GM21515 (cell line): ENCODE measurements at regions not wholly inside any gene's neighbourhood (a gene's known extent, or its start where the extent isn't known, plus 50 kb on each side); places are given as distances from the start of the nearest gene placed in this dataset.
"Not testable (repeated sequence)": the region's sequence is repeated elsewhere in the genome, so short reads cannot be mapped to it uniquely, and the experiment has no call there.

Source experiments
- ATAC-seq: cut with Tn5 transposase; IDR thresholded peaks from one replicate; pipeline ENCODE4 v1.9.1; 2021; ENCODE audit not compliant: unreplicated experiment

DNA sequence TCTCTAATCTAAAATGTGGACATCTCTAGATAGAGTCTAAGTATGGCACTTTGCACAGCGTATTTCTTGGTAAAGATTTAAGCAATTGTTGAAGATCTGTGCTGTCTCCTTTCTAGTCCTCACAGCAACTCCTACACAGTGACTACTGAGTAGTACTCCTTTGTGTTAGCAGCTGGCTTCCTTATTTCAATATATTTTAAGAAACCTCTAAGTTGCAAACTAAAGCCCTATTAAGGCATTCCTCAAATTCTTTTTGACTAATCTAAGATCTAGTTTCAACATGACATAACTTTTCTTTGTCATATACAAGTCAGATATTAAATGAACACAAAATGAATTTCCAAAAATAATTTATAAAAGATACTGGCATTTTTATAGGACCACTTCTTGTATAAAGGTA lies 121.8 kb upstream of the DNAJC10 start:
- no peak for ATAC-seq

DNA sequence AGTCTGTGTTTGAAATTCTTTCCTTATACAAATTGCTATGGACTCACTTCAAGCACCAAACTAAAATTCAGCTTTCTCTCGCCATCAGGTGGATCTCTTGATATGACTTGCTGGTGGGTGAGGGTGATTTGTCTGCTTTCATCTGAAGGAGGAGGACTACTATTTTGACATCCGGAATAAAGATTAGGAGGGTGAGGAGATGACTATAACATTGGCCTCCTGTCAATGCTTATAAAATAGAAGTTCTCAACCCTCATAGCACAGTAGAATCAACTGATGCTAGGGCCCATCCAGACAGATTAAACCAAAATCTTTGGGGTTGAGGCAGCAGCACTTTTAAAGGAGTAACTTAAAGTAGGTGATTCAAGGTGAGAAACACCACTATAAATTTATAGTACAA lies 120.4 kb upstream of the DNAJC10 start:
- ATAC-seq = no peak

DNA sequence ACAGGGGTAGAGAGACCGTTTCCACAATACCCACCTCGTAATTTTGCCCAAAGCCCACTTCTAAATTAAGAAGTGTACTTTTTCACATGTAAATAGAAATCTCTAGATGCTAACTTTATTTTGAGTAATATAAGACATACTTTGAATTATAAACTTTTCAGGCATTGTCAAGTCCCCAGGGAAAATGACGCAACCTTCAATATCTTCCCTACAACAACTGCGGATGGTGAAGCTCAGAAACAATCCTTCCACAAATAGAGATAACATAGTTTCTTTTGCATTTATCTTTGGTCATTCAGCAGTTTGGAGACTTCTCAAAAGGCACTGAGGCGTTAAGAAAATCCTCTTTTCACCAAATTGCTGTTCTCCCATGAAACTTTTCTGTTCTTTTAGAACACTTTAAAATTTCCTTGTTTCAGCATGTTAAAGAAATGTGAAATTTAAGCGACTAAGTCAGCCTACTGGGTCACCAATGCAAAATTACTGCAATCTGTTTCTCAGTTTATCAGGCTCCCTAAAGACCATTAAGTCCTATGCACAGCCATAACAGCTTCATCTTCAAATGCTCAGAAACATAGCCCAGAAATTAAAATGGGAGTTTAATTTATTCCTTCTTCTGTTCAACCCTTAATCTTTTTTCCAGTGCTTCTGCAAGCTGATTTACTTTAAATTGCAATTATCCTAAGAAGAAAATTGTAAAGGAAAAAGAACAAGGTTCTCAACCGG lies 118.3 kb upstream of the DNAJC10 start:
- no peak for ATAC-seq

DNA sequence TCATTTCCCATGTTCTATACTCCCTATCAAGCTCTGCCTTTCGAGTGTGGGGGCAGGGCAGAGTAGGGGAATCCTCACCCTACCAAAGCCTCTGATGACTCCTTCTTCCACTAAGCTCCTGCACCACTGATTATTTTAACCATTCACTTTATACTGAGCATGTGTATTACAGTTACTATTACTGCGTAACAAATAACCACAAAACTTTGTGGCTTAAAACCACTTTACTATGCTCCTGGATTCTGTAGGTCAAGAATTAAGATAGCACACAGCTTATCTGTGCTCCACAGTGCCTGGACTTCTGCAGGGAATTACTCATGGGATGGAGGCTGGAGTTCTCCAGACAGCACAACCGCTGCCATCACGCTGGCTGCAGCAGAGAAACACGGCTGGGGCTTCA lies 117.4 kb upstream of the DNAJC10 start:
- ATAC-seq = no peak

DNA sequence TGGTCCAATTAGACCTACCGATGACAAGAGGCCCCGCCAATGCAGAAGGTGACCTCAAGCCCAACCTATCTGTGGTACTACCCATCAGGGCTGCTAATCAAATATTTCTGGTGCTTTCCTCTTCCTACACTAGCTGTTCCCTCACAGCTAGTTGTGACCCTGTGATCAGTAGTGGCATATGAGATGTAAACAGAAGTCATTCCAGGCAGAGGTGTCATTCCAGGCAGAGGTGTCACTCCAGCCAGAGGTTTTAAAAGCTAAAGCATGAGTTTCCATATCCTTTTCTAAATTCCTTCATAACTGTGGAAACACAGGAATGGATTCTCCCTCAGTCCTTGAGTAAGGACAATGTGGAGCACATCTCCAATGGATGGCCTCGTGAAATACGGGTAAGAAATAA lies 110.9 kb upstream of the DNAJC10 start:
- no peak for ATAC-seq

DNA sequence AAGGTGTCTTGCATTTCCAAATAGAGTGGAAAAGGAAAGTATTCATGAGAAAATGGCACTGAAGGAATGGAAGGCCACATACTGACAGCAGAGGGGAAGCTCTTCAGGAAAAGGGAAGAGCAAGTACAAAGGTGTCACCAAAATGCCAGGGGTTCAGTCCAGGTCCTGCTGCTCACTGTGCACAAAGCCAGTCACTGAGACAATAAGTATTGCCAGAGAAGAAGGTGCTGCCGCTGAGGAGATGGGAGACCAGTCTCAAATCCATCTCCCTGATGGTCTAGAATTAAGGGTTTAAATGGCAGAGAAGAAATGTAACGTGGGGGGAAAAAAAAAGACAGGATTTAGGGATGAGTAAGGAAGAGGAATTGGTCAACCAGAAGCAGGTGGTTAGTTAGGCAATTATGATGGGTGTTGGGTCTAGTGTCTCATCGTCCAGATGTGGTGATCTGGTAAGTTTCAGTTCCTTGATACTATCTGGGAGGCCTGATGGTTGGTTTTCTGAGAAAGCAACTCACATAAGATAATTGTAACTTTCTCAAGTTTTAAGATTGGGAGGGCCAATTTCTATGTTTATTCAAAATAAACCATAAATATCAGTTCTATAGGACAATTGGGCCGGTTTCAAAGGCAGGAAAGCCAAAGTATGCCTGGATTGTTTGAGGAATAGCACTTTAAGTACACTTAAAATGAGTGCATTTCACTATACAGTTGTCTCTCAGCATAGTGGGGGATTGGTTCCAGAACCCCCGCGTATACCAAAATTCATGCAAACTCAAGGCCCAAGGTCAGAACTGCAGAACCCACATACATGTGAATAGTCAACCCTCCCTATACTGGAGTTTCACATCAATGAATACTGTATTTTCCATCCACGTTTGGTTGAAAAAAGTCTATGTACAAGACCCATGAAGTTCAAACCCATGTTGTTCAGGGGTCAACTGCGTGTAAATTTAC lies 109.1 kb upstream of the DNAJC10 start:
- ATAC-seq = peak; percentile 73

DNA sequence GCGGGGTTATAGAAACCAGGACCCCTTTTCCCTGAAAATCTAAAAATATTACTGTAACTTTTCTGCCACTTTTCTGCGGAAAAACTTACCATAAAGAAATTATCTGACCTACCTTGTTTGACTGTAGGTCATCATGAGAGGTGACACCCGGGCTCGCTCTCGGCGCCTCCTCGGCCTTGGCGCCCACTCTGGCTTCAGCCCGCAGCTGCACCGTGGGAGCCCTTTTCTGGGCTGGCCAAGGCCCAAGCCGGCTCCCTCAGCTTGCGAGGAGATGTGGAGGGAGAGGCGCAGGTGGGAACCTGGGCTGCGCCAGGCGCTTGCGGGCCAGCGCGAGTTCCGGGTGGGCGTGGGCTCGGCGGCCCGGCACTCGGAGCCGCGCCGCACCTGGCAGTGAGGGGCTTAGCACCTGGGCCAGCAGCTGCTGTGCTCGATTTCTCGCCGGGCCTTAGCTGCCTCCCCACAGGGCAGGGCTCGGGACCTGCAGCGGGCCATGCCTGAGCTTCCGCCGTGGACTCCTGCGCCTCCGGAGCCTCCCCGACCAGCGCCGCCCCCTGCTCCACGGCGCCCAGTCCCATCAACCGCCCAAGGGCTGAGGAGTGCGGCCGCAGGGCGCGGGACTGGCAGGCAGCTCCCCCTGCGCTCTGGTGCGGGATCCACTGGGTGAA lies 107.7 kb upstream of the DNAJC10 start:
- ATAC-seq = no peak

DNA sequence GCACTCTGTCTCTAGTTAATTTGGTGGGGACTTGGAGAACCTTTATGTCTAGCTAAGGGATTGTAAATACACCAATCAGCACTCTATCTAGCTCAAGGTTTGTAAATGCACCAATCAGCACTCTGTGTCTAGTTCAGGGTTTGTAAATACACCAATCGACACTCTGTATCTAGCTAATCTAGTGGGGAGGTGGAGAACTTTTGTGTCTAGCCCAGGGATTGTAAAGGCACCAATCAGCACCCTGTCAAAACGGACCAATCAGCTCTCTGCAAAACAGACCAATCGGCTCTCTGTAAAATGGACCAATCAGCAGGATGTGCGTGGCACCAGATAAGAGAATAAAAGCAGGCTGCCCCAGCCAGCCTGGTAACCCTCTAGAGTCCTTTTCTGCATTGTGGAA lies 107.1 kb upstream of the DNAJC10 start:
- not testable (repeated sequence) for ATAC-seq

DNA sequence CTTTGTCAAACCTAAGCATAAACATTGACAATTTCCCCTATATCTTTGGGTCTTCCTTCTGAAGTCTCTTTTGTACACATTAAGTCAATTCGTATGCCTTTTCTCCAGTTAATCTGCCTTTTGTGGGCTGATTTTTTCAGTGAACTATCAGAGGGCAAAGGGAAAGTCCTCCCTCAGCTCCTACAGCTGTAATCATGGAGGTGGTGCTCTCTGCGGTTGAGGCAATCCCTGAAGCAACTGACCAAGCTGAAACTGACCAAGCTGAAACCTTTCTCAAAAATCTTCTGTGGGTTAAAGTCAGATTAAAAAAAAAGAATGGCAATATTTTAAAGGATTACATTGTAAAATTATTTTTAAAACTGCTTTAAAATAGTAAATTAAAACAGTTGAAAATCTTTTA lies 105.8 kb upstream of the DNAJC10 start:
- no peak for ATAC-seq

DNA sequence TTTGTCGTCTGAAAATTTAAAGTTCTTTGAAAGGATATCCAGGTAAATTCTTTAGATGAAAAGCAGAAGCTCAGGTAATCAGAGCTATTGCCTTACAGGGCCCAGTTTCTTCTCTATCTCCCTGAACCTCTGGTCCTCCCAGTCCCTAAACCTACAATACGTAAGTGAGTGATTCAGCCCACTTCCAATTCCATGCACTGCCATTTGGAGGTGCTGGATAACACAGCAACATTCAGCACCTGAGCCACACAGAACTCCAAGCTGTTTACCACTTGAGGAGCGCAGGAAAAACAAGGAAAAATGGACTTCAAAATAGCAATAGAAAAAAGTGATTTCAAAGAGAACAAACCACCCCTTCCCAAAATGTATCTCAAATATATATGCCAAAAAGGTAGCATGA lies 105.0 kb upstream of the DNAJC10 start:
- no peak for ATAC-seq

DNA sequence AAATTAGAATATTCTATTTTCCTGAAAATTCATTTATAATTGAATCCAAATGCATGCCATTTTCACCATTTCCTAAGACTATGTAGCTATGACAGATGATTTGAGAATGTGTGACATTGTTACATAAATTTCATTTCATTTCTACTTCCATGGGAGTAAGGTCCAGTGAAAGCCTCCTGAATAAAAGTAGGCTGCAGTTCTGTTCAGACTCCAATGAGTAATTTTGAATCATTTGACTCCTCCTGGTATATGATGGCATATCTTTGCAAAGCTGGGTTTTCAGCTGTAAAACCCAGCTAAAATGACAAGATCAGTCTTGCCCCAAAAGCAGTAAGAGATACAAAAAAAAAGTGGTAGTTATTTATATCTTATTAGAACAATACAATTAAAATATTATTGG lies 101.0 kb upstream of the DNAJC10 start:
- ATAC-seq = no peak

DNA sequence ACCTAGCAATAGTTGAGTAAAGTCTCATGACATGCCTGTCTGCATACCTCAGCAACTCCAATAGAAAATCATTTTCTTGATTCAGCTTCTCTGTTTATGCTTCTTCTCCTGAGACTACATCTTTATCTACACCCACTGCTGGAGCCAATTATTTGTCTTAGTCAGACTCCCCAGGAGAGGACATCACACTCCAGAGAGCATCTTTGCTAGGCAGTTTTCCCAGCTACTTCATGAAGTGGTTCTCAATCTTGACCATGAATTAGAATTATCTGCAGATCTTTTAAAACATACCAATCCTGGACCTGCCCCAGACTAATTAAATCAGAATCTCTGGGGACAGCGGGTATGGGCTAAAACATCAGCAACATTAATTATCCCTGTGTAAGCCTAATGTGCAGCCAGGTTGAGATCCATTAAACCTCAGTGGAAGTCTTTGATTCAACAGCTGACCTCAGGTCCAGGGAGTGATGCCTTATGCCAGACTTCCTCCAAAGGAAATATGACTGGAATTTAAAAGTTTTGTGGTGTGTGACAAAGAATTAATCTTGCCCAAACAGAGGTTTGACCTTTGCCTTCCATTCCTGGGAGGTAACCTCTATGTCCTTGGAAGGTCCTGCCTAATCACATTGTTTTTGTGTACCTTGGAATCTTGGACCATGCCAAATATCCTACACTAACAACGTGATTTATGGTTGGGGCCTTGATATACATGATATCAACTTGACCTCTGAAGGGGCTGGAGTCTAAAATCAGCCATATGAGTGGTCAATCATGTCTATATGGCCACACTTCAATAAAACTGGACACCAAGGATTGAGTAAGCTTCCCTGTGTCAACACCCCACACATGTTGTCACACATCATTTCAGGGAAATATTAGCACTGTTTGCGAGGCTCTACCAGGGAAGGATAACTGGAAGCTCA lies 99.3 kb upstream of the DNAJC10 start:
- ATAC-seq = no peak

DNA sequence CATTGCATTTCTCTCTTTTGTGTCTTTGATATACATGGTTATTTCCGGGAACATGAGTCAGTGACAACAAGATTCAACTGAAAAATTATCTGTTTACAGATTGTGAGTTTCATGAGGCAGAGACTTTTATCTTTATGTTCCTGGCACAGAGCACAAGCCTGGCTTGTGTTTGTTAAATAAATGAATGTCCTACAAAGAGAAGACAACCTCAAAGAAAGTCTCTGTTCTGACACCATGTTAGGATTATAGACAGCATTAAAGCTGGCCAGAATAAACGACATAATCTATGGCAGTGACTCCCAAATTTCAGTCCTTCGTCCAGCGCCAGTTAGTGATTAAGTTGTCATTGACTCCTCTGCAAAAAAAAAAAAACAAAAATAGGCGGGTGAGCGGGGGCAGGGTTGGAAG lies 97.4 kb upstream of the DNAJC10 start:
- ATAC-seq = no peak

DNA sequence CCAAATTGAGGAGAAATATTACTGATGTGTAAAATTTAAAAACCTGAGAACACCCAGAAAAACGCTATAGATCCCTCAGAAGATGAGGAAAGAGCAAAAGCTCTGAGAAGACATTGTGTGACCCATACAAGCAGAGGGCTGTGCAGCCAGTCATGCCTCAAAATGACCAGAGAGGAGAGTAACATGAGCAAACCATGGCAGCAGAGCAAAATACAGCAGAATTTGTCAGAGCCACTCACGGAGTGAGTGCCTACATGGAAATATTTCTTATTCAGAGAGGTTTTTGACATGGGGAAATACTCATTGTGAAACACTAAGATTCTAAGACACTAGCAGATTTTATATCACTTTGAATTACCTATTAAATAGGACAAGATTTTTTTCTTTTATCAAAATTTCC lies 96.8 kb upstream of the DNAJC10 start:
- ATAC-seq = no peak

DNA sequence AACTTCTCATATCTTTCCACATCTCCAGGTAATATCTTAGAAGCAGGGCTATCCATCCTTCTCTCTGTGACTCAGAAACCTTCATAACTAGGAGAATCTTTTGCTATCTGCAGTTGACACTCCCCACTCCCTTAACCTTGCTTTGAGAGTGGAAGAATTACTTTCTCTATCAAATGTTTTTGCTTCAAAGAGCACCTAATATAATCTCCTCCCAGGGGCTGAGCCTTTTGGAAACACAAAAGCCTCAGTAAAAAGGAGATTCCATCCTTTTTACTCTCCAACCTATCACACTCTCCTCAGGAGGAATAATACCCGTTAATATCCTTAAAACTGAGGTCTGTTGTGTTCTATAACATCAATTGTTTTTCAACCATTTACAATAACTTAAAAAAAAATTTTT lies 94.9 kb upstream of the DNAJC10 start:
- no peak for ATAC-seq

DNA sequence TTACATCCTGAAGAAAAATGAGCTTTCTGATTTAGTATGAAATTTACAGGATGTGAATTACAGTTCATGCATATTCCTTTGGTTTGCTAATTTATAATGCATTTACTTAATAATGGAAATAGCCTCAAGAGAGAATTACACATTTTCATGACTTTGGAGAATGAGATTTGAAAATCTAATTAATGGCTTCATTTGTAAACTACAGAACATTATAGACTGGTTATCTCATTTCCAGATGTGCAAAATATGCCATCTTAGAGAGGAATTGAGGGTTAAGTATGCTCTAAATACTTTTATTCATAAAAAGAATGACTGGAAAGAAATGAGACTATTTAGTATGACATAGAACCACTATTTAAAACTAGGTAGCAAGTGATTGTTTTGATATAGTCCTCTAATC lies 94.2 kb upstream of the DNAJC10 start:
- ATAC-seq = no peak

DNA sequence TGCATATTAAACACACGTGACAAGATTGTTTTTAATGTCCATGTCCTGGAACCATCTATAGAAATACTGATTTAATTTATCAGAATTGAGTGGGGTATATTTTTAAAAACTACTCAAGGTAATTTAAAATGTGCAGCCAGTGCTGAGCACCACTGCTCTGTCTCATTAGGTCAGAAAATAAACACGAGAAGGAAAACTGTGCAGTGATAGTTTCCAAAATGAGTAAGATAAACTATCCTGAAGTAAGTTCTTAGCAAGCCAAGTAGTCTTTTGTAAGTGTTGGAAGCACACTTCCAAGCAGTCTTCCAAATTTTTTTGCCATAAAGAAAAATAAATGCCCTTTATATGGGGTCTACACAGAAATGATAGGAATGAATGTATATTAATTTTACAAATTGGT lies 93.8 kb upstream of the DNAJC10 start:
- no peak for ATAC-seq

DNA sequence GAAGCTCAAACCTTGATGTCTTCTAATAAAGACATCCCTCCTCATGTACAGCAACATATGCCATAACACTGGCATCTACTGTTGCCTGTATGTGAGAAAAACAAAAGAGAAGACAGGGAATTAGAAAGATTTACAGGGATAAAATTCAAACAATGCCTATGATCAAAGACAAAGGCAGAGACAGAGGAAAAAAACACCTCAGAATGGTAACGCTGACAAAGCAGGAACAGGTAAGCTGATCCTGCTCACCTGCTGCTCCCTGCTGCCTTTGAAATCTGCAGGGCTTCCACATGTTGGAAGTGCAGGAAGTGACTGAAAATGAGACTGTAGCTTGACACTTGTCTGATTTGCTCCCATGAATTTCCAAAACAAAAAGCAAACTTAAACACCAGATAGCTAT lies 90.2 kb upstream of the DNAJC10 start:
- ATAC-seq = no peak

DNA sequence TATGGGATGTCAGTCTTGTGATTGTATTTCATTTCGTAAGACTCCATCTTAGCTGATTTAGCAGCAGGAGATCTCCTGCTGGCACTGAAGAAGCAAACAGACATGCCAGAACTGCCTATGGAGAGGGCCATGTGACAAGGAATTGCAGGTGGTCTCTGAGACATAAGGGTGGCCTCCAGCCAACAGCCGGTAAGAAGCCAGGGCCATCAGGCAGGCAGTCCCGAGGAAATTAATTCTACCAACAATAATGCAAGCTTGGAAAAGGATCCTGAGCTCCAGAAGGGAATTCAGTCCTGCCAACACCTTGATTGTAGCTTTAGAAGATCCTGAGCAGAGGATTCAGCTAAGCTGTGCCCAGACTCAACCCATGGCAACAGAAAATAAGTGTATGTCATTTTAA lies 87.1 kb upstream of the DNAJC10 start:
- ATAC-seq = no peak

DNA sequence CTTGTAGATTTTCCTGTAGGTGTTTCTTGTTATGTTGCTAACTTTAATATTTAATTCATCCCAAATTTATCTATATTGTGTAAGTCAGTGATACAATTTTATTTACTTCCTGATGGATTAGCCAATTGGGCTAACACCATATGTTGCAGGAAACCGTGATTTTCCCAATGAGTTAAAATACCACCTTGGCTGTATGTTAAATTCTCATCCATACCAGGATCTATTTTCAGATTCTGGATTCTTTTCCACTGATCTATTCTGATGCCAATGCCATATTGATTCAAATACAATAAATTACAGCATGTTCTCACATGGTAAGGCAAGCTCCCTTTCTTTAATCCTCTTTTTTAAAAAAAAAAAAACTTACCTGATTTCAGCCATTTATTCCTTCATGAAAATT lies 85.8 kb upstream of the DNAJC10 start:
- no peak for ATAC-seq

DNA sequence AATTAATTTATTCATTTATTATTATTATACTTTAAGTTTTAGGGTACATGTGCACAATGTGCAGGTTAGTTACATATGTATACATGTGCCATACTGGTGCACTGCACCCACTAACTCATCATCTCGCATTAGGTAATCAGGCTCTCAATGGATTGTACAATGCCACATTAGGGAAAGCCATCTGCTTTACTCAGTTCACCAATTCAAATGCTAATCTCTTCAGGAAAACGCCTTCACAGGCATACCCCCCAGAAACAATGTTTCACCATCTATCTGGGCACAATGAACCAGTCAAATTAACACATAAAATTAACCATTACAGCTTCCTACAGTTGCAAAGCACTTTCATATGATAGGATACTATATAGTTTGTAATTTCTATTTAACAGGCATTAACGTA lies 84.8 kb upstream of the DNAJC10 start:
- no peak for ATAC-seq
